Stimulated activated naive CD8-positive, alpha-beta T cell treated with anti-CD3 and anti-CD28 coated beads, Interleukin-15, amount 100 ng/mL, for 72 hours (primary cell): ENCODE measurements at regions not wholly inside any gene's neighbourhood (a gene's known extent, or its start where the extent isn't known, plus 50 kb on each side); places are given as distances from the start of the nearest gene placed in this dataset.
"Not testable (repeated sequence)": the region's sequence is repeated elsewhere in the genome, so short reads cannot be mapped to it uniquely, and the experiment has no call there.

ENCODE experiments used
- ATAC-seq: fragments of 150-1000 bp; cut with Tn5 transposase; 2 replicates; pipeline ENCODE4 v1.10.0; 2021; ENCODE audit warnings: mild to moderate bottlenecking, moderate library complexity
- DNase-seq, 2 donors: peaks; one replicate each; pipeline ENCODE4 v3.0.0; 2021 to 2022
- H3K27ac Mint-ChIP-seq, 2 donors: one replicate each; pipeline ENCODE4 v1.8.0; 2022; ENCODE audit warnings: mild to moderate bottlenecking in 2 of 2, mixed read lengths in 2 of 2, moderate library complexity in 2 of 2
- H3K27me3 Mint-ChIP-seq: one replicate; pipeline ENCODE4 v1.8.0; 2022; ENCODE audit warnings: mixed read lengths
- H3K4me1 Mint-ChIP-seq: one replicate; pipeline ENCODE4 v1.8.0; 2022; ENCODE audit warnings: mild to moderate bottlenecking, mixed read lengths
- H3K4me3 Mint-ChIP-seq, 2 donors: one replicate each; pipeline ENCODE4 v1.8.0; 2022; ENCODE audit warnings: mild to moderate bottlenecking in 2 of 2, mixed read lengths in 2 of 2, moderate library complexity in 1 of 2
- H3K9me3 Mint-ChIP-seq, 2 donors: one replicate each; pipeline ENCODE4 v1.8.0; 2022; ENCODE audit warnings: mixed read lengths in 2 of 2

DNA sequence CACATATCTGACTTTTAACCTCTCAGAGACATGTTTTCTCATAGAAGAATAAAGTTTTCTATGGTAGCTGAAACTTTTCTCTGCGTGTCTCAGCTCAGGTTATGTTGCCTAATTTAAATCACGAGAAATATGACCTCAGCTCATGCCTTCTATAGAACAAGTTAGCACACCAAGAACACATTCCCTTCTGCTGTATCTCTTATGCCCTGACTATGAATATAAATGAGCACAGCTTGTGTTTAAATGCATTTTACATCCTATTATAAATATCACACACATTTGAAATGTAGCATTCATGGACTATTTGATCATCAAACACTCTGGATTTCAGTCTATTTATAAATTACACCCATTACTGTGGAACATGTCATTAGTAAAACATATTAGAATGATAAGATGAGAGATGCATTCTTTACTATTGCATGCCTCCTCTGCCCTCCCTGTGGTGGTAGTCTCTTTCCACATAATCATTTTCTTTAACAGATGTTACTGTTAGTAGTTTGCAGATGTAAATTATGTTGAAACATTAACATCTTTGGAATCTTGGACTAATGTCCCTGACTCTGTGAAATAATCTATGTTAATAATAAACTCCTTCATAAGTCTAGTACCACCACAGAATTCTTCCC is 2044.9 kb upstream of the PCDH20 start:
- DNase-seq (no peak), ATAC-seq (no peak)
- H3K27me3 Mint-ChIP-seq: no peaks in the 10 kb centered on the region
- no peak overlapping the region for H3K27ac Mint-ChIP-seq
- H3K4me1 Mint-ChIP-seq: no peaks in the 10 kb centered on the region
- no peaks in the 10 kb centered on the region for H3K9me3 Mint-ChIP-seq
- no peak overlapping the region for H3K4me3 Mint-ChIP-seq

- no peaks in the 10 kb centered on the region for H3K4me1 Mint-ChIP-seq
- no peak overlapping the region for H3K4me3 Mint-ChIP-seq
- H3K27ac Mint-ChIP-seq: no peak overlapping the region
- H3K27me3 Mint-ChIP-seq: no peaks in the 10 kb centered on the region
- DNase-seq (no peak), ATAC-seq (no peak)
- no peaks in the 10 kb centered on the region for H3K9me3 Mint-ChIP-seq
Observed at GRCh38 chr13:63457186-63457585, 2041.5 kb upstream of the PCDH20 start.

- ATAC-seq: no peak
- Mint-ChIP-seq H3K27me3 (no peaks in the 10 kb centered on the region), H3K27ac (no peak overlapping the region), H3K4me3 (no peak overlapping the region), H3K9me3 (no peaks in the 10 kb centered on the region), H3K4me1 (no peaks in the 10 kb centered on the region)
- no peak for DNase-seq
Observed at GRCh38 chr13:63455938-63456337, 2040.3 kb upstream of the PCDH20 start.

DNA sequence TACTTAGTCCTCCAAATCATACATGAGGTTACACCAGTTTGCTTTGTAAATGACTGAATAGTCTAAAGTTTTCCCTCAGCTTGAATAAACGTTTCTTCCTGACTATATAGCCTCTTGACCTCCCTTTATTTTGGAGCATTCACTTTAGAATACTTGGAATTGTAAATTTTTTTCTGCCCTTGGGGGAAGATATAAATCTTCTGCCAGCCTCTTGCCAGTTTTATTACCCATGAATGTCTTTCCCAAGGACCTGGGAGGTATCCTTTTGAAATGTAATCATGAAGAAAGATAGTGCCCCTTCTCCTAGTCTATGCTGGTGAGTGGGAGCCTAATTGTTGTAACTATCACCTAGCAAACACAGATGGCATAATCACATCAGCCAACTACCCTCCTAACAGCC is 2033.9 kb upstream of the PCDH20 start:
- DNase-seq (no peak), ATAC-seq (no peak)
- H3K4me1 Mint-ChIP-seq: no peaks in the 10 kb centered on the region
- no peaks in the 10 kb centered on the region for H3K27me3 Mint-ChIP-seq
- H3K4me3 Mint-ChIP-seq: no peak overlapping the region
- H3K27ac Mint-ChIP-seq: no peak overlapping the region
- no peaks in the 10 kb centered on the region for H3K9me3 Mint-ChIP-seq

DNA sequence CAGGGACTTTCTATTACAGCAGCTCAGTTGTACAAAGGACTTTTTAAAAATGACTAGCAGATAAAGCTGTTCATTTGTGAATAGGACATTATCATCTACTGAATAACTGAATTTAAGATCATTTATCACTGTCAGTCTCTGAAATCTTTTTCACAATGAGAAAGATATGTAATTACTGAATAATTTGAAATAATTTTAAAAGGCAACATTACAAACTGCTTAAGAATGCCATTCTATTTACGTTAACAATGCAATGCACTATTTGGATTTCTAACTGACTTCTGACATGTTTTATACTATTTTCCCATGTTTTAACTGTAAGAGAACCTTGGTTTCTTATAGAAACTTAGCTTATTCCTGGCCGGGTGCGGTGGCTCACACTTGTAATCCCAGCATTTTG is 2033.0 kb upstream of the PCDH20 start:
- Mint-ChIP-seq H3K27ac (no peak overlapping the region), H3K27me3 (no peaks in the 10 kb centered on the region)

GRCh38 chr13:63446329-63446728 is 2030.7 kb upstream of the PCDH20 start:
- Mint-ChIP-seq H3K9me3 (no peaks in the 10 kb centered on the region), H3K4me1 (no peaks in the 10 kb centered on the region), H3K27me3 (no peaks in the 10 kb centered on the region)

More for the DNA sequence above, 2033.0 kb upstream of the PCDH20 start:
- ATAC-seq (no peak), DNase-seq (no peak)
- no peaks in the 10 kb centered on the region for H3K9me3 Mint-ChIP-seq
- H3K4me1 Mint-ChIP-seq: no peaks in the 10 kb centered on the region
- H3K4me3 Mint-ChIP-seq: no peak overlapping the region

GRCh38 chr13:63444225-63444624 is 2028.6 kb upstream of the PCDH20 start:
- DNase-seq, H3K27ac Mint-ChIP-seq, H3K4me1 Mint-ChIP-seq, H3K27me3 Mint-ChIP-seq, H3K4me3 Mint-ChIP-seq, ATAC-seq, H3K9me3 Mint-ChIP-seq: not testable (repeated sequence)

More at GRCh38 chr13:63446329-63446728, 2030.7 kb upstream of the PCDH20 start:
- Mint-ChIP-seq H3K4me3 (no peak overlapping the region), H3K27ac (no peak overlapping the region)
- ATAC-seq (no peak), DNase-seq (no peak)

- no peak for ATAC-seq
- Mint-ChIP-seq H3K4me3 (no peak overlapping the region), H3K9me3 (peaks cover 6 to 10% of the 10 kb centered on the region in 2 donors), H3K27ac (no peak overlapping the region), H3K27me3 (no peaks in the 10 kb centered on the region), H3K4me1 (no peaks in the 10 kb centered on the region)
- no peak for DNase-seq
Observed at GRCh38 chr13:63438951-63439350, 2023.3 kb upstream of the PCDH20 start.

DNA sequence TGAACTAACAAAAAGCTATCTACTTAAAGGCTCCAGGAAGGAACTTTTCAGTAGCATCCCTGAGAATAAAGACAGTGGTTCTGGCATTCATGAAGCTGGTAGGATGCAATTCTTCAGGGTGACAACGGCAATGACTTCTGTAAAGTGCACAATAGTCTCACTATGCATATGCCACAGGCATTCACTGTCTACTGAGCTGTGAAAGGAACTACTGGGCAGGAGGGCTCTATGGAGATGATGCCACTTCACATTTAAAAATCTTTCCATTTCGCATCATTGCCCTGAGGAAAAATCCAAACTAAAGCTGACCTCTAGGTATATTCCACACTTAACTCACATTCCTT is 2020.6 kb upstream of the PCDH20 start:
- H3K27me3 Mint-ChIP-seq: no peaks in the 10 kb centered on the region
- H3K27ac Mint-ChIP-seq: no peak overlapping the region
- no peak overlapping the region for H3K4me3 Mint-ChIP-seq
- DNase-seq (no peak), ATAC-seq (no peak)
- H3K9me3 Mint-ChIP-seq: peaks cover 6 to 10% of the 10 kb centered on the region in 2 donors
- no peaks in the 10 kb centered on the region for H3K4me1 Mint-ChIP-seq

GRCh38 chr13:63435667-63436324 is 2020.1 kb upstream of the PCDH20 start:
- H3K27ac Mint-ChIP-seq: no peak overlapping the region
- H3K4me3 Mint-ChIP-seq: no peak overlapping the region
- no peaks in the 10 kb centered on the region for H3K27me3 Mint-ChIP-seq
- H3K4me1 Mint-ChIP-seq: no peaks in the 10 kb centered on the region
- no peak for ATAC-seq
- no peak for DNase-seq
- H3K9me3 Mint-ChIP-seq: peaks cover 6 to 10% of the 10 kb centered on the region in 2 donors

GRCh38 chr13:63433546-63434150 is 2018.0 kb upstream of the PCDH20 start:
- DNase-seq (no peak), ATAC-seq (no peak)
- Mint-ChIP-seq H3K9me3 (peaks cover under 1 to 6% of the 10 kb centered on the region in 2 donors), H3K27me3 (no peaks in the 10 kb centered on the region), H3K27ac (no peak overlapping the region), H3K4me3 (no peak overlapping the region), H3K4me1 (no peaks in the 10 kb centered on the region)

GRCh38 chr13:63427170-63427569 is 2011.5 kb upstream of the PCDH20 start:
- H3K27ac Mint-ChIP-seq: no peak overlapping the region
- ATAC-seq: no peak
- peaks cover 7 to 11% of the 10 kb centered on the region in 2 donors for H3K9me3 Mint-ChIP-seq
- H3K4me1 Mint-ChIP-seq: no peaks in the 10 kb centered on the region
- no peaks in the 10 kb centered on the region for H3K27me3 Mint-ChIP-seq
- DNase-seq: no peak
- no peak overlapping the region for H3K4me3 Mint-ChIP-seq

DNA sequence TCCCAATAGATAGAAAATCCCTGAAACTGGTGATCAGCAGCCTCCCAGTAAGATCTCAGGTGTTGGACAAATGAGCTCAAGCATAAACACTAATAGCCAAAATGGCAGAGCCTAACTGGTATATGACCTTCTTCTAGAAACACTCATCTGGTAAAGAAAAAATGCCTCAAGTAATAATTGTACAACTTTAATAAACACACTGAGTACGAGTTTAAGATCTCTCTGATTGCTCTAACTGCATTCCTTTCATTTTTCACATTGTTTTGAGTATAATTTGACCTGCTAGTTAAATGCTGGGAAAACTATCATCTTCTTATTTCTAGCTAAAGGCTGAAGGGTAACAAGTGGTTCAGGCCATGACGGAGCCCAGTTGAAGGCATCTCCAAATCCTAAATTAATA is 2009.5 kb upstream of the PCDH20 start:
- ATAC-seq (no peak), DNase-seq (no peak)
- Mint-ChIP-seq H3K27me3 (no peaks in the 10 kb centered on the region), H3K4me1 (no peaks in the 10 kb centered on the region), H3K4me3 (no peak overlapping the region), H3K27ac (no peak overlapping the region), H3K9me3 (peaks cover 7 to 11% of the 10 kb centered on the region in 2 donors)

DNA sequence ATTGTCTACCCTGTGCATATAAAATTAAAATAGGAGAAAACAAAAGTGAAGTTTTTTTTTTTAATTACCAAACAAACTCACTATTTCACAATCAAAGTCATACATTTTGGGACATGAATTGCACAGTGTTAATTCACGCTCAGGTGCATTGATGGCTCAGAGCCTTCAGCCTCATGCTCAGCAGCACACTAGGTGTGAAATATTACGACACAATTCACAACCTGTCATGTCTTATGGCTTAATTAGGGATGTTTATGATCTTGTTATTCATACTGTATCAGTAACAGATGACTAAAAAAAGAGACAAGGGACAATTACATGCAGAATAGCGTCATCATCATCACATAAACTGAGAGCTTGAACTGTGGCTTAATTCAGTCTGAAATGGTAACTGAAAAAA is 2005.5 kb upstream of the PCDH20 start:
- peaks cover 0 to 5% of the 10 kb centered on the region in 2 donors for H3K9me3 Mint-ChIP-seq
- ATAC-seq: no peak
- no peak overlapping the region for H3K27ac Mint-ChIP-seq
- no peaks in the 10 kb centered on the region for H3K27me3 Mint-ChIP-seq
- no peak for DNase-seq
- no peak overlapping the region for H3K4me3 Mint-ChIP-seq
- no peaks in the 10 kb centered on the region for H3K4me1 Mint-ChIP-seq

DNA sequence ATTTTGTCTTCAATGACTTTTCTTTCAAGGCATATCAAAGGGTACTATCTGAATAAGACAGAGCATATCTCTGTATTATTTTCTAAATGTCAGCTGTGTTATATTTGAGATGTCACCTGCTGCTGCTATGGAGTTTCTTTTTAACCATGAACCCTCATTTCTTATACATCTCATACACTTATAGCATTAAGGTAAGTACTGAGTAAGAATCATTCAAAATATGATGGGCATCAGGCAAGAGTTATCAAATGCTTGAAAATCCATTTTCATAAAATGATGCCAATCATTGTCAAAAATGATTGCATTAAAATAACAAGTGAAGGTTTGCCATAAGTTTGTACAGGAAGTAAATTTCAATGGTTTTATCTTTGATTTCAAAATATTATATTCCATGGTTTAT is 2005.0 kb upstream of the PCDH20 start:
- H3K9me3 Mint-ChIP-seq: peaks cover 0 to 5% of the 10 kb centered on the region in 2 donors
- ATAC-seq (no peak), DNase-seq (no peak)
- H3K4me3 Mint-ChIP-seq: no peak overlapping the region
- no peak overlapping the region for H3K27ac Mint-ChIP-seq
- H3K4me1 Mint-ChIP-seq: no peaks in the 10 kb centered on the region
- no peaks in the 10 kb centered on the region for H3K27me3 Mint-ChIP-seq

- Mint-ChIP-seq H3K27me3 (no peaks in the 10 kb centered on the region), H3K9me3 (no peaks in the 10 kb centered on the region), H3K4me1 (no peaks in the 10 kb centered on the region), H3K4me3 (no peak overlapping the region), H3K27ac (no peak overlapping the region)
- no peak for DNase-seq
- no peak for ATAC-seq
Observed at GRCh38 chr13:63414247-63414646, 1998.6 kb upstream of the PCDH20 start.
